ENCODE measurements at regions not wholly inside any gene's neighbourhood (a gene's known extent, or its start where the extent isn't known, plus 50 kb on each side); places are given as distances from the start of the nearest gene placed in this dataset.

- in situ Hi-C loops (cut with HindIII; ENCODE audit: low pct_unique_long_range_greater_than_20kb, low sequenced_read_pairs) = no loop called here
- DNase-seq (ENCODE audit: low read depth) = no peak
Measured at GRCh38 chr6:110033101-110033500, 55.0 kb downstream of the GPR6 start.

GRCh38 chr6:110033749-110034666, 55.9 kb downstream of the GPR6 start:
- in situ Hi-C loops (cut with HindIII; ENCODE audit: low pct_unique_long_range_greater_than_20kb, low sequenced_read_pairs) = no loop called here
- no peak for DNase-seq (ENCODE audit: low read depth)

GRCh38 chr6:110034667-110035036, 56.5 kb downstream of the GPR6 start:
- in situ Hi-C loops (cut with HindIII; ENCODE audit: low pct_unique_long_range_greater_than_20kb, low sequenced_read_pairs) = no loop called here
- DNase-seq (ENCODE audit: low read depth) = no peak

GRCh38 chr6:110035321-110035720, 57.2 kb downstream of the GPR6 start:
- no peak for DNase-seq (ENCODE audit: low read depth)
- in situ Hi-C loops (cut with HindIII; ENCODE audit: low pct_unique_long_range_greater_than_20kb, low sequenced_read_pairs) = no loop called here

- no peak for DNase-seq (ENCODE audit: low read depth)
- in situ Hi-C loops (cut with HindIII; ENCODE audit: low pct_unique_long_range_greater_than_20kb, low sequenced_read_pairs) = no loop called here
Measured at GRCh38 chr6:110036408-110037302, 58.5 kb downstream of the GPR6 start.

GRCh38 chr6:110037726-110038295, 59.7 kb downstream of the GPR6 start:
- in situ Hi-C loops (cut with HindIII; ENCODE audit: low pct_unique_long_range_greater_than_20kb, low sequenced_read_pairs) = no loop called here
- no peak for DNase-seq (ENCODE audit: low read depth)

GRCh38 chr6:110039364-110039980, 61.4 kb downstream of the GPR6 start:
- in situ Hi-C loops (cut with HindIII; ENCODE audit: low pct_unique_long_range_greater_than_20kb, low sequenced_read_pairs) = no loop called here
- peak; percentile 64 for DNase-seq (ENCODE audit: low read depth)

GRCh38 chr6:110039981-110040383, 61.9 kb downstream of the GPR6 start:
- in situ Hi-C loops (cut with HindIII; ENCODE audit: low pct_unique_long_range_greater_than_20kb, low sequenced_read_pairs) = no loop called here
- no peak for DNase-seq (ENCODE audit: low read depth)

GRCh38 chr6:110040716-110041115, 62.6 kb downstream of the GPR6 start:
- in situ Hi-C loops (cut with HindIII; ENCODE audit: low pct_unique_long_range_greater_than_20kb, low sequenced_read_pairs) = no loop called here
- no peak for DNase-seq (ENCODE audit: low read depth)

GRCh38 chr6:110041126-110041525, 63.0 kb downstream of the GPR6 start:
- in situ Hi-C loops (cut with HindIII; ENCODE audit: low pct_unique_long_range_greater_than_20kb, low sequenced_read_pairs) = no loop called here
- no peak for DNase-seq (ENCODE audit: low read depth)

GRCh38 chr6:110041830-110042229, 63.7 kb downstream of the GPR6 start:
- no peak for DNase-seq (ENCODE audit: low read depth)
- in situ Hi-C loops (cut with HindIII; ENCODE audit: low pct_unique_long_range_greater_than_20kb, low sequenced_read_pairs) = no loop called here

- no peak for DNase-seq (ENCODE audit: low read depth)
- in situ Hi-C loops (cut with HindIII; ENCODE audit: low pct_unique_long_range_greater_than_20kb, low sequenced_read_pairs) = no loop called here
Measured at GRCh38 chr6:110042670-110043296, 64.7 kb downstream of the GPR6 start.

- no peak for DNase-seq (ENCODE audit: low read depth)
- in situ Hi-C loops (cut with HindIII; ENCODE audit: low pct_unique_long_range_greater_than_20kb, low sequenced_read_pairs) = no loop called here
Measured at GRCh38 chr6:110043366-110043994, 65.4 kb downstream of the GPR6 start.

GRCh38 chr6:110044096-110044495, 66.0 kb downstream of the GPR6 start:
- in situ Hi-C loops (cut with HindIII; ENCODE audit: low pct_unique_long_range_greater_than_20kb, low sequenced_read_pairs) = no loop called here

GRCh38 chr6:110044622-110045021, 66.5 kb downstream of the GPR6 start:
- no peak for DNase-seq (ENCODE audit: low read depth)
- in situ Hi-C loops (cut with HindIII; ENCODE audit: low pct_unique_long_range_greater_than_20kb, low sequenced_read_pairs) = no loop called here

More at GRCh38 chr6:110044096-110044495, 66.0 kb downstream of the GPR6 start:
- no peak for DNase-seq (ENCODE audit: low read depth)

- in situ Hi-C loops (cut with HindIII; ENCODE audit: low pct_unique_long_range_greater_than_20kb, low sequenced_read_pairs) = no loop called here
- DNase-seq (ENCODE audit: low read depth) = no peak
Measured at GRCh38 chr6:110048221-110048875, 70.2 kb downstream of the GPR6 start.

Measured in Caki2 (cell line).